SK-N-SH (cell line): ENCODE measurements at regions not wholly inside any gene's neighbourhood (a gene's known extent, or its start where the extent isn't known, plus 50 kb on each side); places are given as distances from the start of the nearest gene placed in this dataset.

Experiments
- CTCF ChIP-seq: fragments of 200-600 bp; sonication (generic); IDR thresholded peaks from 2 replicates; pipeline ENCODE4 v1.6.1; 2017; ENCODE audit warnings: antibody characterized with exemption, mild to moderate bottlenecking, moderate library complexity
- GATA2 ChIP-seq: sonication (generic); formaldehyde crosslinking; IDR thresholded peaks from 2 replicates; pipeline ENCODE4 v1.5.0; 2020; ENCODE audit warnings: mild to moderate bottlenecking, missing genetic modification reagents
- MEF2A ChIP-seq: IDR thresholded peaks from 2 replicates; pipeline ENCODE4 v1.4.0; 2012; ENCODE audit warnings: low read depth, borderline replicate concordance
- MXI1 ChIP-seq: IDR thresholded peaks from 2 replicates; pipeline ENCODE4 v1.6.1; 2012; ENCODE audit warnings: mild to moderate bottlenecking, low read depth, low read length, improper control_type of control experiment
- NFIC ChIP-seq: IDR thresholded peaks from 2 replicates; pipeline ENCODE4 v1.4.0; 2012; ENCODE audit warnings: borderline replicate concordance
- POLR2AphosphoS5 ChIP-seq: IDR thresholded peaks from 2 replicates; pipeline ENCODE4 v1.6.1; 2012; ENCODE audit warnings: low read depth, low read length
- RAD21 ChIP-seq: IDR thresholded peaks from 2 replicates; pipeline ENCODE4 v1.6.1; 2012; ENCODE audit warnings: mild to moderate bottlenecking, low read length
- RCOR1 ChIP-seq: fragments of 150-350 bp; IDR thresholded peaks from 2 replicates; pipeline ENCODE4 v1.6.1; 2017; ENCODE audit warnings: antibody characterized with exemption, low read length
- SMC3 ChIP-seq: IDR thresholded peaks from 2 replicates; pipeline ENCODE4 v1.6.1; 2012; ENCODE audit warnings: low read depth, low read length, improper control_type of control experiment
- TEAD4 ChIP-seq: IDR thresholded peaks from 2 replicates; pipeline ENCODE4 v1.4.0; 2012; ENCODE audit warnings: mild to moderate bottlenecking, borderline replicate concordance; ENCODE audit not compliant: insufficient read depth
- YY1 ChIP-seq: IDR thresholded peaks from 2 replicates; pipeline ENCODE4 v1.4.0; 2012; ENCODE audit warnings: low read depth, mild to moderate bottlenecking

DNA sequence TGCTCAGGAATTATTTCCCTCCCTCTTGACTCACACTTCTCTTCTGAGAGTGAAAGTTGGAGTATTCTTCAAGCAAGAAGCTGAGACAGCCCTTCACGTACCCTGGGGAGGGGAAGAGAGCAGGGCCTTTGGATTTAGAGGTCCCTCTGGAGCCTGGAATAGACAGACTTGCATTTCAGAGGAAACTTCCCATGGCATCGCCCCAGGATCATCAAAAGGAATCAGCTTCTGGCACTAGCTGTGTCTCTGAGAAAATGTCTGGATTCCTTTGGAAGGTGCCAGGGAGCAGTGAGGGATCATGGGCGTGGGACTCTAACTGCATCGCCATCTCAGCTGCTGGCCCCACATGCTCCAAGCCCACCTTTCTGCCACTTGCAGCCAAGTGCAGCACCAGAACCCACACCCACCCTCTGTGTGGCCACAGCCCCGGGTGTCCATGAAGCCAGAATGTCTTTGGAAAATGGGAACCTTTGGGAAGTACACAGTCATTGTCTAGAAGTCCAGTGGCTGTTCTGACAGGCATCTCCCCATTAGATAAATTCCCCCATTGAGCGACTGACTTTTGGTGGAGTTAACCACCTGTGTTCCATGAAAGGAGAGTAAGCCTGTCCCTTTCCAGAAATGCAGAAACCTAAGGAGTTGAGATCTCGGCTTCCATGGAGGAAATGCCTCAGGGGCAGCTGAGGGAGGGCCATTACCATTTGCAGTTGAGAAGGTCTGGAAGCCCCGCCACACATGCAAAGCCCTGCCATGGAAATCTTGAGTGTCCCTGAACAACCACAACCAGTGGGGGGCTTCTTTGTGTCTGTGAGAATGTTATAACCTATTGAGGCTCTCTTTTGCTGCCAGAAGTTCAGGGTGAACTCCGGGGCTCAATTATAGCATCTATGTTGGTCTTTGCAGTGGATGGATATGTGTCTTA lies 57.8 kb upstream of the GDF10 start:
- TF ChIP-seq RCOR1 (no peak), POLR2AphosphoS5 (no peak), CTCF (no peak), MEF2A (no peak), SMC3 (no peak), MXI1 (no peak), TEAD4 (no peak), GATA2 (CRISPR knock-in tag) (no peak), YY1 (no peak), RAD21 (no peak), NFIC (no peak)
